GM19328 (cell line): ENCODE measurements at regions not wholly inside any gene's neighbourhood (a gene's known extent, or its start where the extent isn't known, plus 50 kb on each side); places are given as distances from the start of the nearest gene placed in this dataset.

ENCODE experiments used
- ATAC-seq: cut with Tn5 transposase; IDR thresholded peaks from one replicate; pipeline ENCODE4 v1.9.1; 2021; ENCODE audit warnings: mild to moderate bottlenecking, moderate library complexity; ENCODE audit not compliant: unreplicated experiment

DNA sequence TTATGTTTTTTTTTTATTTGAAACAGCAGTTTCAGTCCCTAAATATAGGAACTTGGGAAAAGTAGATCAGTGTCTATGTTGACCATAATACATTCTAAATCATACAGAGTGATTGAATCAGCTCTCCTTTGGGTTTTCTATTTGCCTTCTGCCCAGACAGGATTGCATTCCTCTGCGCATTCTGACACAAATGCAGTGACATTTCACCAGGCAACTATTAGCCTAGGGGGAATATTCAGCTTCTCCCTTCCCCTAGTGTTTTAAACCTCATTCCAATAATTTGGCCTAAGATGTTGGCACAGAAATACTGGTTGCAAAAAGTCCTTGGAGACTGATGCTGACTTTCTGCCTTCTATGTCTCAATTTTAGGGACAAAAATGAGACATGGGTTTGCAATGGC lies 172.8 kb downstream of the PTGER3 start:
- no peak for ATAC-seq

DNA sequence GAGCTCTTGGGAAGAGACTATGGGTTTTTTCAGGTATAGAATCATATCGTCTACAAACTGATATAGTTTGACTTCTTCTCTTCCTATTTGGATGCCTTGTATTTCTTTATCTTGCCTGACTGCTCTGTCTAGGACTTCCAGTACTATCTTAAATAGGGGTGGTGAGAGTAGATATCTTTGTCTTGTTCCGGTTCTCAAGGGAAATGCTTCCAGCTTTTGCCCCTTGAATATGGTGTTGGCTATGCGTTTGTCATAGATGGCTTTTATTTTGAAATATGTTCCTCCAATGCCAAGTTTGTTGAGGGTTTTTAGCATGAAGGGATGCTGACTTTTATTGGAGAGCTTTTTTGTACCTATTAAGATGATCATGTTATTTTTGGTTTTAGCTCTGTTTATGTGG lies 170.3 kb downstream of the PTGER3 start:
- ATAC-seq, result no peak

GRCh38 chr1:70887936-70888335 lies 159.7 kb downstream of the PTGER3 start:
- no peak for ATAC-seq

- ATAC-seq, result no peak
These were observed 158.9 kb downstream of the PTGER3 start for GRCh38 chr1:70888722-70889121.

DNA sequence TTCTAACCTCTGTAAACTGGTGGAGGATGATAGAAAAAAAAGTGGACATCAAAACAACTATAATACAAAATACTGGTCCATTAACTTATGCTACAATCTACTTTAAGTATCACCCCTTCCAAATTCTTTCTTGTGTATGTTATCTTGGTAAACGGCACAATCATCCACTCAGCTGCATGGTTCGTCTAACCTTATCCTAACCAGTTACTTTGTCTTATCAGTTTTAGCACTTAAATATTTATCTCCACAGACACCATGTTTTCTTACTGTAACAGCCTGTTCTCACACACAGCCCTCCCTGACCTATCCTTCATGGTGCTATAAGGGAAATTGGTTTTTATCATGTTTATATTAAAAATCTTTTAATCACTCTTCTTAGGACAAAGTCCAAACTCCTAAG lies 157.2 kb downstream of the PTGER3 start:
- ATAC-seq, result no peak

DNA sequence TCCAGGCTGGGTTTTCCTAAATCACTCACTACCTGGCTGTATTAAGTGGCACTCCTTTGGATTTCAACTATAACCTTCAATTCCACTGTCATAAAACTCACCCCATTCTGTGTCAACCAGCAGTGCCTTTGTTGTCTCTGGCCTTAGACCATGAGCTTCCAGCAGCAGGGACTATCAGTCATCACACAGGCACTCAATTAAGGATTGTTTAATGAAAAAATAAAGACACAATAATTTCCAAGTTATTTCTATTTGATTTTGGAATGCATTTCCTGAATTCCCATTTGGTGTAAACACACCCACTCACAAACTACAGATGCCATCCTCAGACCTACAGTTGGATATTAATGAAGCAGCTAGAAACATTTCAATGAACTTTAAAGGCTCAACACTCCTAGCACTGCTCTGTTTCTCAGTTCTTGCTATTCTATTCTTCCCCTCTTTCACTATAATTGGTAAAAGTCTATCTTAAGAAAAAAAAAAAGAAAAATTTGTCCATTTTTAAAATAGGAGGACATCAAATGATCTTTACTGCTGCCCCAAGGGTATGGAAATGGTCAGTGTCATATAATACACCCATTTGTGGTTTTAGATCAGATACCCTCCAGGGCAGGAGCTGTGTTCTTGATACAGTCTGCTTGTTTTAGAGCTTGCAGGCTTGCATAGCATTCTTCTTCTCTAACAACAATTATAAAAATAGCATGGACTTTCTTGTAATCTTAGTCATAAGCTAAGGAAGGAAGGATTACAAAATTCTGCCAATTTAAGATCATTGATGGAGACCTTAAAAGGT lies 156.4 kb downstream of the PTGER3 start:
- ATAC-seq, result no peak

- no peak for ATAC-seq
These were observed 155.5 kb downstream of the PTGER3 start for GRCh38 chr1:70892140-70892539.

DNA sequence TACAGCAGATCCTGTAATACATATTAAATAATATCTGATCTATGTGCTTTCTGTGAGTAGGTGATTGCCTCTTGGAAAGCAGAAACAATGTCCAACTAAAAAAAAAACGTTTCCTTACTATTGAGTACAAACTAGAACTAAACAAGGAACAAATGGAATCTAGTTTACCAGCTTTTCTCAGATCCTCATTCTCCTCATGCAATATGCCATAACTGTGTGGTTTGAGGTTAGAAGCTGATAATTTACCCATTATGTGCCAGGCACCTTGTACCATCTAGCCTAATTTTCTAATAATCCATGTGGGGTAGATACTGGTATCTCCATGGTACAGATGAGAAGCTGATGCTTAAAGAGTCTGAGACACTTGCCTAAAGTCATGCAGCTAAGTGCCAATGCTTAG lies 154.7 kb downstream of the PTGER3 start:
- no peak for ATAC-seq

DNA sequence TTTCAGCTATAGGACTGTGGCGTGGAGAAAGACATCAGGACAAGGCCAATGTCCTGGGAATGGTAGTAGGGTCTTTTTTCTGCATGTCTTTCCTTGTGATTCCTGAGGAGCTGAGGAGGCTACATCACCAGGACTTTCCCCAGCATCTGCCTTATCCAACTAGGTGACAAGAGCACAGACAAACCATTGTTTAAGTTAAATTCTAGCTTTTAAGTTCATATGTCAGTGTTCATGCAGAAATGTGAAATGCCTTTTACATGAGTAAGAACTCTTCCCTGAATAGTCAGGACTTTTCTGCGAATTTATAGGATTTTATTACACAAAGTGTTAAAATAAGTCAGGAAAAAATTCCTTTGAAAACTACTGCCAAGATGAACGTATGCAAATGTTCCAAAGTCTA lies 154.2 kb downstream of the PTGER3 start:
- no peak for ATAC-seq

DNA sequence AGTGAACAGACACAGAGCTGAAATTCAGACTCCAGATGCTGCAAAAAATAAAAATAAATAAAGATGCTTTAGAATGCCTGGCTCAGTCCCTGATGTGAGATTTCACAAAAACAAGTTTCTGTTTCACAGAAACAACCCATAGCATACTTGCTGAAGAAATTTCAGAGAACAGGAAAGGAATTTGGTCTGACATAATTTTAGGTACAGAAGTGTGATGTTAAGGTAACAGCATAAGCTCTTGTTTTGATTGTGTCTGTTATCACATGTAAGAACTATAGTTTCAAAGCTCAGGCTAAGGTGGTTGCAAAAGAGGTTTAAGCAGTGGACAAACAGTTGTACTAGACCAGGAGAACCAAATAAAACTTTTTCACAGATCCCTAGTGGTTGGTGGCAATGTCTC lies 152.1 kb downstream of the PTGER3 start:
- no peak for ATAC-seq

GRCh38 chr1:70896224-70896623 lies 151.4 kb downstream of the PTGER3 start:
- no peak for ATAC-seq

DNA sequence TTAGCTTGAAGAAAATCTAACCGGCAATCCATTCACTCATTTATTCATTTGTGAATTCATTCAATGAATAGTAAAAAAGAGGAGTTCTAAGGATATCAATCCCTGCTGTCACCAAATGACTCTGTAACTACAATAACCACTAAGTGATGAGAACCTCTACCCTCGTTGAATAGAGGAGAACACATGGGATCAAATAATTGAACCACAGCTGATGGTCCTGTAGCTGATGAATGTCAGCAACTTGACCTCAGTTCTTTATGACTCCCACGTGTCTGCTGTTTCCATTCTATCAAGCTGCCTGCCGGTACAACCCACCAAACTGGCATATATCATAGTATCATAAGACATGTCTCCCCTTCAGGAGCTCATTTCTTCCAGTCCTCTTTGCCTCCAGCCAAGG lies 150.3 kb downstream of the PTGER3 start:
- ATAC-seq, result no peak

DNA sequence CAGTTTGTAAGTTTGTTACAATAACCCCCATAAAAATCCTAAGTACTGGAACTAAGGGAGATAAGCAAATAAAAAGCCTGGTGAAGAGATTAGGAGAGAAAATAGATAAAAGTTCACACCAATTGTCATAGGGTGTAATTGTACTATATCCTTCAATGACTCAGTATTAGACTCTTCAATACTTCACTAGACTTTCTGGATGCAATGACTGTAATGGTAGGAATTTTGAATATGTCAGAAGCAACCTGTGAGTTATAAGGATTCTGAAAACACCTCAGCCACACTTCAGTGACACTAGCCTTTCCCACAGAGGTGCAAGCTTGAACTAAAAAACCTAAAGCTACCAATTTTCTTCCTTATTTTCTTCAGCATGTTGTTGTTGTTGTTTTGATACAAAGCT lies 147.9 kb downstream of the PTGER3 start:
- no peak for ATAC-seq

DNA sequence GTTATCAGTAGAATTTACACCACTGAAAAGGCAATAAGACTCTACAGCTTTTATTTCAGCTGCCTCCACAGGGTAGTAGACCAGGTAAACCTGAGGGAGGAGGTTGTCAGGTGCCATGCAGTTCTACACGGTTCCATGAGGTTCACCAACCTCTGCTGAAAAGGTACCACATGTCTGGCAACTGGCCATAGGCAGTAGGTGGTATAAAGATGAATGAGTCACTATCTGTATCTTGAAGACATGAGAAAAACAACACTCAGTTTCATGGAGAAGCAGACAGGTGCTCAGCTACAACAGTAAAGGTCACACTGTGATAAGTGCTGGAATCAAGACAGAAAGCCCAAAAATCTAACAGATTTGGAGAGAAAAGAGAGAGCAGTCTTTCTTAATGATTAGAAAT lies 145.4 kb downstream of the PTGER3 start:
- ATAC-seq, result no peak

DNA sequence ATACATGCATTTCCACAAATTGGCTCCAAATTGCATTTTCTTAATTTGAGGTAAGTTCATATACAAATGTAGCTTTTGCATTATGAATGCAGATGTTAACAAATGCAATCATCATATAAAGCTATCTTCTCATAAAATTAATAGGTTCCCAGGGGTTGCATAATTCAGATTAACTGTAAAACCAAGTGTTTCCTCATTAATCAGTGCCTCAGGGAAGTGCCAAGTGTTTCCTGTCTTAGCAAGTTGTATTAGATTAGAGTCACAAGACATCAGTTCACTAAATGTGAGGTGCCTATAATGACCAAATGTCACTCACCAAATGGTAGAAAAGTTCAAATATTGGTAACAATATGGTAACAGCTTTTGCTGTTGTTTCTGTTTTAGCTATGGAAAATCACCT lies 140.8 kb downstream of the PTGER3 start:
- ATAC-seq, result no peak

- ATAC-seq, result no peak
These were observed 139.9 kb downstream of the PTGER3 start for GRCh38 chr1:70907563-70908310.

DNA sequence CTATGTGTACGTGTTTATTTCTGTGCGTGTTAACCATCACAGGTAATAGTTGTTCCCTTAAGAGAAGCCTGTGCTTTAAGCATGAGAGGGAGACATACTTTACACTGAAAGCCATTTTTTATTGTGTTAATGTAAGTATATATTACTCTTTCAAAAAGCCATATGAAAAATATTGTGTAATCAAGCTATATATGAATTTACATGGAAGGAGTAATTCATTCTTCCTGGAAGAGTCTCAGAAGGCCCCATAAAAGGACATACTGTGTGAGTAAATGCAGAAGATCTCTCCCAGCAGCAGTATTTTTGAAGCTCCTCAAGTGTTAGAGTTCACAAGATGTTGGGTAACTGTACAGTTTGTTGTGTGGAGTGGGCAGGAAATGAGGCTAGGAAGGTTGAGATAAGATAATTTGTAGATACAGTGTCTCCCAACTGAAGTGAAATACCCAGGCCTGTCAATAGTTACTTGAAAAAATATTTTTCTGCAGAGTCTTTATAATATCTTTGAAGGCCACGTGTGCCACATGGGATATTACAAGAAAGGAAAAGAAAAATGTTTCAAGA lies 138.3 kb downstream of the PTGER3 start:
- no peak for ATAC-seq

DNA sequence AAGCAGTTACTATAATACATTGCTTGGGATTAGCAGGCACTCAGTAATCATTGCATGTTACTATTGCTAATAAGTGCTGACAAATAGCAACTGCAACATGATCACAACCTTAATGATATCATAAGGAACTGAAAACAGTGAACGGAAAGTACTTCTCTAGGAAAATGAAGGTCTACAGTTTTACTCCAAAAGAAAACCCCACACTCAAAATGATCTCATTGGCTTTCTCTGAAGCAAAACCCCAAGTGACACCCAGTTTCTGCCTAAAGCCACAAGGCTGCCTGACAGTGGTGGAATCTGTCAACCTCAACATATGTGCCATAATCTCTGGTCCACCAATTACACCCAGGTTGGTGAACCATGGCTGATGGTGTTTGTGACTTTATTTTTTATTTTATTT lies 137.6 kb downstream of the PTGER3 start:
- ATAC-seq, result no peak

- no peak for ATAC-seq
These were observed 135.8 kb downstream of the PTGER3 start for GRCh38 chr1:70911861-70912260.

DNA sequence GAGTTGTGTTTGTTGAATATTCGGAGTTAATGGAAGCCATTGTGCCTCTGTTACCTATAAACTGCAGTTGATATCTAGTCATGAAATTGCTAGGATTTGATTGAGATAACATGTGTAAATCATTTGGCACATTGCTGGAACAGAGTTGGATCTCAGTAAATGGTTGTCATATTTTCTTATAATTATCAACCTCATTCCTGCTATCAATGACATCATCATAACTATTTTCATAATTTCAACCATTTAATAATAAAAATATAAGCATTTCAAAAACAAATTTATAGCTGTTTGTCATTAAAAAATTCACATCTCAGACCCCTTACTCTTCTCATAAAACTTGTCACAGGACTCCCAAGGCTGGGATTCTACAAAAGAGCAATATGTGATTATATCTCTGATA lies 133.4 kb downstream of the PTGER3 start:
- no peak for ATAC-seq

GRCh38 chr1:70915258-70916033 lies 132.2 kb downstream of the PTGER3 start:
- ATAC-seq, result no peak
